IMR-90 (cell line): ENCODE measurements at regions not wholly inside any gene's neighbourhood (a gene's known extent, or its start where the extent isn't known, plus 50 kb on each side); places are given as distances from the start of the nearest gene placed in this dataset.

Source experiments
- ATAC-seq: fragments of 200-7000 bp; cut with Tn5 transposase; 2 replicates; pipeline ENCODE4 v1.9.1; 2020; ENCODE audit warnings: low read depth, mild to moderate bottlenecking, moderate library complexity
- BruUV-seq: library from RNA; stranded (reverse); fragments of 400-500 nt; replicated peaks from 2 replicates; lab custom pipeline; 2021; lab: Mats Ljungman, UMichigan
- CTCF ChIA-PET: fragments of 300-600 bp; formaldehyde crosslinking; extraction: SDS; loops from one replicate; lab custom pipeline; 2021; ENCODE audit warnings: antibody characterized with exemption; lab: Yijun Ruan, JAX
- POLR2A ChIA-PET: fragments of 300-600 bp; sonication (Branson Sonifier 250); formaldehyde crosslinking; loops from one replicate; lab custom pipeline; 2022; ENCODE audit warnings: antibody characterized with exemption; ENCODE audit not compliant: unreplicated experiment; lab: Charles Lee
- DNase-seq: peaks from one replicate; pipeline ENCODE4 v3.0.0; 2013
- H2AFZ ChIP-seq: replicated peaks from 2 replicates; pipeline ENCODE3; 2013; ENCODE audit warnings: low read length, mild to moderate bottlenecking; ENCODE audit not compliant: poor library complexity
- H2AK5ac ChIP-seq: 2 replicates; pipeline ENCODE4 v1.6.1; 2013; ENCODE audit warnings: low read depth, low read length, inconsistent platforms
- H2AK9ac ChIP-seq: replicated peaks from 2 replicates; pipeline ENCODE3; 2013; ENCODE audit warnings: mild to moderate bottlenecking, low read depth, low read length, moderate library complexity; ENCODE audit not compliant: poor library complexity
- H2BK120ac ChIP-seq: 2 replicates; pipeline ENCODE4 v1.6.1; 2013; ENCODE audit warnings: low read depth, low read length, inconsistent platforms
- H2BK15ac ChIP-seq: 3 replicates; pipeline ENCODE4 v1.6.1; 2013; ENCODE audit warnings: low read depth, low read length, inconsistent platforms
- H2BK20ac ChIP-seq: 2 replicates; pipeline ENCODE4 v1.6.1; 2013; ENCODE audit warnings: low read depth, mild to moderate bottlenecking, inconsistent platforms, low read length, moderate library complexity
- H2BK5ac ChIP-seq: 2 replicates; pipeline ENCODE4 v1.6.1; 2013; ENCODE audit warnings: mild to moderate bottlenecking, low read depth, low read length, inconsistent platforms; ENCODE audit not compliant: poor library complexity, severe bottlenecking
- H3K14ac ChIP-seq: replicated peaks from 2 replicates; pipeline ENCODE4 v1.6.1; 2013; ENCODE audit warnings: low read depth, low read length, inconsistent platforms
- H3K18ac ChIP-seq: 2 replicates; pipeline ENCODE4 v1.6.1; 2013; ENCODE audit warnings: low read depth, low read length, control low read depth
- H3K23ac ChIP-seq: 2 replicates; pipeline ENCODE4 v1.6.1; 2013; ENCODE audit warnings: low read depth, low read length, inconsistent platforms
- H3K27ac ChIP-seq: 2 replicates; pipeline ENCODE4 v1.5.1; 2013; ENCODE audit warnings: mild to moderate bottlenecking, control low read depth, low read length; ENCODE audit not compliant: insufficient read depth
- H3K27me3 ChIP-seq: 2 replicates; pipeline ENCODE4 v1.6.1; 2013; ENCODE audit warnings: low read length; ENCODE audit not compliant: control insufficient read depth, insufficient read depth
- H3K36me3 ChIP-seq: 2 replicates; pipeline ENCODE4 v1.6.1; 2013; ENCODE audit warnings: low read length, mixed read lengths; ENCODE audit not compliant: control insufficient read depth, insufficient read depth
- H3K4ac ChIP-seq: 2 replicates; pipeline ENCODE4 v1.6.1; 2013; ENCODE audit warnings: low read depth, low read length, inconsistent platforms
- H3K4me1 ChIP-seq: 2 replicates; pipeline ENCODE4 v1.6.1; 2013; ENCODE audit warnings: low read length, mixed read lengths; ENCODE audit not compliant: control insufficient read depth, insufficient read depth
- H3K4me2 ChIP-seq: 2 replicates; pipeline ENCODE4 v1.6.1; 2013; ENCODE audit warnings: low read depth, mild to moderate bottlenecking, control low read depth, low read length, moderate library complexity
- H3K4me3 ChIP-seq: 2 replicates; pipeline ENCODE4 v1.5.1; 2013; ENCODE audit warnings: low read depth, mild to moderate bottlenecking, control low read depth, low read length, moderate library complexity; ENCODE audit not compliant: insufficient read depth
- H3K56ac ChIP-seq: 2 replicates; pipeline ENCODE4 v1.6.1; 2013; ENCODE audit warnings: low read length, inconsistent platforms; ENCODE audit not compliant: insufficient read depth; ENCODE audit errors: extremely low read depth
- H3K79me1 ChIP-seq, 2 experiments: 2 replicates each; pipeline ENCODE4 v1.6.1; 2013; ENCODE audit warnings: low read length in 2 of 2, inconsistent platforms in 1 of 2, low read depth in 1 of 2
- H3K9ac ChIP-seq: 2 replicates; pipeline ENCODE4 v1.6.1; 2013; ENCODE audit warnings: low read depth, low read length, control low read depth
- H3K9me1 ChIP-seq: 2 replicates; pipeline ENCODE4 v1.6.1; 2013; ENCODE audit warnings: low read length, inconsistent platforms; ENCODE audit not compliant: insufficient read depth
- H3K9me3 ChIP-seq: 2 replicates; pipeline ENCODE4 v1.6.1; 2013; ENCODE audit warnings: low read length; ENCODE audit not compliant: control insufficient read depth, insufficient read depth
- H4K20me1 ChIP-seq: 2 replicates; pipeline ENCODE4 v1.6.1; 2013; ENCODE audit warnings: low read length, inconsistent platforms; ENCODE audit not compliant: insufficient read depth
- H4K5ac ChIP-seq: 2 replicates; pipeline ENCODE4 v1.6.1; 2013; ENCODE audit warnings: mild to moderate bottlenecking, low read depth, low read length, control low read depth
- H4K8ac ChIP-seq, 2 experiments: 2 replicates each; pipeline ENCODE4 v1.6.1; 2013; ENCODE audit warnings: low read depth in 2 of 2, low read length in 2 of 2, control low read depth in 1 of 2, inconsistent platforms in 1 of 2
- H4K91ac ChIP-seq: 2 replicates; pipeline ENCODE4 v1.6.1; 2013; ENCODE audit warnings: low read depth, low read length, inconsistent platforms; ENCODE audit not compliant: insufficient read depth
- BHLHE40 ChIP-seq: fragments of 150-350 bp; IDR thresholded peaks from 2 replicates; pipeline ENCODE4 v1.6.1; 2016; ENCODE audit warnings: mild to moderate bottlenecking, low read depth, low read length
- CEBPB ChIP-seq: IDR thresholded peaks from 2 replicates; pipeline ENCODE4 v1.6.1; 2012; ENCODE audit warnings: low read depth, low read length, improper control_type of control experiment
- CHD1 ChIP-seq: IDR thresholded peaks from 2 replicates; pipeline ENCODE4 v1.6.1; 2012; ENCODE audit warnings: low read depth, low read length, improper control_type of control experiment
- CTCF ChIP-seq: conservative IDR thresholded peaks from 2 replicates; pipeline ENCODE4 v1.5.1; 2012; ENCODE audit warnings: mild to moderate bottlenecking, low read depth, low read length, improper control_type of control experiment
- ELK1 ChIP-seq: fragments of 150-350 bp; IDR thresholded peaks from 2 replicates; pipeline ENCODE4 v1.6.1; 2016; ENCODE audit warnings: low read depth, mild to moderate bottlenecking, low read length, moderate library complexity, borderline replicate concordance
- FOS ChIP-seq: fragments of 150-350 bp; IDR thresholded peaks from 2 replicates; pipeline ENCODE4 v1.6.1; 2016; ENCODE audit warnings: low read depth, low read length
- MAFK ChIP-seq: IDR thresholded peaks from 2 replicates; pipeline ENCODE4 v1.6.1; 2012; ENCODE audit warnings: low read depth, low read length, improper control_type of control experiment
- MAZ ChIP-seq: IDR thresholded peaks from 2 replicates; pipeline ENCODE4 v1.6.1; 2012; ENCODE audit warnings: low read depth, mild to moderate bottlenecking, low read length, improper control_type of control experiment, moderate library complexity, borderline replicate concordance
- NFE2L2 ChIP-seq: fragments of 150-350 bp; IDR thresholded peaks from 2 replicates; pipeline ENCODE4 v1.6.1; 2016; ENCODE audit warnings: low read depth, mild to moderate bottlenecking, low read length
- POLR2A ChIP-seq: IDR thresholded peaks from 2 replicates; pipeline ENCODE4 v1.6.1; 2012; ENCODE audit warnings: mild to moderate bottlenecking, low read depth, low read length
- RAD21 ChIP-seq: IDR thresholded peaks from 2 replicates; pipeline ENCODE4 v1.6.1; 2012; ENCODE audit warnings: low read length, improper control_type of control experiment
- RCOR1 ChIP-seq: IDR thresholded peaks from 2 replicates; pipeline ENCODE4 v1.6.1; 2012; ENCODE audit warnings: mild to moderate bottlenecking, low read length, improper control_type of control experiment; ENCODE audit not compliant: insufficient replicate concordance
- SMC3 ChIP-seq: fragments of 150-350 bp; IDR thresholded peaks from 2 replicates; pipeline ENCODE4 v1.6.1; 2016; ENCODE audit warnings: low read depth, mild to moderate bottlenecking, antibody characterized with exemption, low read length, moderate library complexity
- USF2 ChIP-seq: fragments of 150-350 bp; IDR thresholded peaks from 2 replicates; pipeline ENCODE4 v1.6.1; 2017; ENCODE audit warnings: mild to moderate bottlenecking, antibody characterized with exemption, low read length, low read depth
- WGBS, 2 experiments: methylation state at CpG; one replicate each; pipeline versions ENCODE4 v1.1.5 to v1.1.7; 2013; ENCODE audit warnings: missing lambda C conversion rate in 2 of 2; ENCODE audit not compliant: insufficient read length in 1 of 2; ENCODE audit errors: extremely low coverage in 2 of 2; 5-methylcytosine and 5-hydroxymethylcytosine counted together
- dilution Hi-C: fragments of 300-500 bp; cut with HindIII; formaldehyde crosslinking; loops from one replicate; pipeline ENCODE4 v1.14.3; 2018; ENCODE audit warnings: low sequenced_read_pairs; ENCODE audit not compliant: unreplicated experiment
- in situ Hi-C: fragments of 300-500 bp; cut with MboI; formaldehyde crosslinking; loops from 3 replicates; pipeline ENCODE4 v1.14.3; 2019; ENCODE audit warnings: low sequenced_read_pairs, inconsistent platforms, mixed read lengths
- intact Hi-C: fragments of 100-400 bp; cut with micrococcal nuclease; formaldehyde crosslinking; loops from 2 replicates; pipeline ENCODE4 v1.10.0; 2022

- in situ Hi-C loops (no loop called here), dilution Hi-C loops (no loop called here), intact Hi-C loops (loop anchor here (5.0 kb wide), 1 partner anchor 166 kb away; no protein-coding TSS in a partner anchor)
- H2AFZ ChIP-seq, result no peak overlapping the region
- H2BK15ac ChIP-seq, result peak overlapping the region; percentile 31; the same call in 1 of the 3 replicates
- H3K27me3 ChIP-seq, result no peaks in the 10 kb centered on the region
- 0 out of 2 replicates have a peak overlapping the region, but pooled peaks have one; percentile 27 for H4K91ac ChIP-seq
- no peak overlapping the region for H3K4me2 ChIP-seq
- BruUV-seq, result no TSS peak
- H4K20me1 ChIP-seq, result no peaks in the 10 kb centered on the region
- H3K18ac ChIP-seq, result peak overlapping the region; percentile 69; the same call in 1 of the 2 replicates
- H3K14ac ChIP-seq, result no peak overlapping the region
- CTCF ChIA-PET, result no interaction called here
- H2AK5ac ChIP-seq, result no peak overlapping the region; the same call in 1 of the 2 replicates
- H2BK120ac ChIP-seq, result peak overlapping the region; percentile 83; the same call in 1 of the 2 replicates
- peaks cover 10% of the 10 kb centered on the region for H3K4me1 ChIP-seq
- no peaks in the 10 kb centered on the region for H3K79me1 ChIP-seq
- peak overlapping the region; percentile 14 for H2BK5ac ChIP-seq
- peak overlapping the region; percentile 24 to 77; a peak in 3 of 4 replicates for H4K8ac ChIP-seq
- H3K4ac ChIP-seq, result peak overlapping the region; percentile 81; the same call in 1 of the 2 replicates
- ATAC-seq (no peak), DNase-seq (no peak)
- peak overlapping the region; percentile 19; the same call in 1 of the 2 replicates for H4K5ac ChIP-seq
- no peaks in the 10 kb centered on the region for H3K36me3 ChIP-seq
- no CpG with 5 or more reads among the region's 2 CpGs for WGBS, 2 experiments
- POLR2A ChIA-PET, result no interaction called here
- TF ChIP-seq MAZ, result no peak
- no peak for TF ChIP-seq CHD1
- no peak for TF ChIP-seq FOS
- TF ChIP-seq CEBPB, result no peak
- no peak for TF ChIP-seq RCOR1
- TF ChIP-seq POLR2A, result no peak
- no peak for TF ChIP-seq RAD21
- TF ChIP-seq BHLHE40, result no peak
- no peak for TF ChIP-seq MAFK
- no peak for TF ChIP-seq ELK1
- TF ChIP-seq SMC3, result no peak
- TF ChIP-seq CTCF, result no peak
- TF ChIP-seq USF2, result no peak
- no peak for TF ChIP-seq NFE2L2
- H3K4me3 ChIP-seq, result no peak overlapping the region
- peaks cover 7% of the 10 kb centered on the region; the same call in 1 of the 2 replicates for H3K9me1 ChIP-seq
- H2BK20ac ChIP-seq, result no peak overlapping the region
- H3K9me3 ChIP-seq, result no peaks in the 10 kb centered on the region
- no peak overlapping the region for H3K56ac ChIP-seq
- no peak overlapping the region for H3K23ac ChIP-seq
- H3K27ac ChIP-seq, result peak overlapping the region; percentile 16; the same call in 1 of the 2 replicates
- H2AK9ac ChIP-seq, result no peak overlapping the region
- H3K9ac ChIP-seq, result no peak overlapping the region
These were observed 159.9 kb upstream of the MAMLD1 start for GRCh38 chrX:150203248-150203645.
